ENCODE measurements at regions not wholly inside any gene's neighbourhood (a gene's known extent, or its start where the extent isn't known, plus 50 kb on each side); places are given as distances from the start of the nearest gene placed in this dataset.

DNA sequence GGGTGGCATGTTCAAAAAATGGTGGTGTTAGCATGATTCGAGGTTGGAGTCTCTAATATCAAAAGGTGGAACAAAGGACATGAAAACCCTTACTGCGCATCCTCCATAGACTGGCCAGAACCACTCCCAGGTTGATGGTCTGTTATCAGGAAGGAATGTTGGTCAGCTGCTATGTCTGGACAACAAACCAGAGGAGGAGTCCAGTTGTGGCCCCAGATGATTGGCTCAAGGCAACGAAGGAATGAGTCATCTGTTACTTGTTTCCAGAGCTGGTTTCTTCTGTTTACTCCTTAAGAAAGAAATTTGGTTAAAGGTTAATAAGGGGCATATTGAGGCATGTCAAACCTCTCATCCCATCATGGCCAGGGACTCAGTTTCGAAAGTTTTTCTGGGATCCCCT is 56.8 kb upstream of the GRIA4 start:
- in situ Hi-C loops (cut with HindIII; ENCODE audit: low pct_unique_long_range_greater_than_20kb, low sequenced_read_pairs), result no loop called here
- TF ChIP-seq JUND (IDR thresholded peaks at IDR 0.05; ENCODE audit: low read depth), result no peak
- DNase-seq (ENCODE audit: low read depth in 1 of 2, low spot score in 1 of 2), result peak in 1 of 2 experiments; percentile 44

DNA sequence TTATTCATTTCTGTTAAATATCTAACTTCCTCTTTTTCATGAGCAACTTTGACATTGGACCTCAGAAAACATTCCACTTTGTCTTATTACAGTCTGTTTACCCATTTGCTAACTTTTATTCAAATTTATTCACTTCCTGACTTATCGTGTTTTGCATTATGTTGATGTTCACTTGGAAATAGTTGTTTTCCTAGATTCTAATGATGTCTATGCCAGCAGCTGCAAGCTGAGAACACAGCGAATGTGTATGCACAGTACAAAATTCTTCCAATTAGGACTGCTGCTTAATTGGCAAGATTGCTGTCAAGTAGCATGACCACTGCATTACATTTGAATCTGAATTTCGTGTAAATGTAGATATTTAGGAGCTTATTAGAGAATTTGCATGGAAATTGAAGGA is 61.5 kb upstream of the GRIA4 start:
- TF ChIP-seq JUND (IDR thresholded peaks at IDR 0.05; ENCODE audit: low read depth), result no peak
- in situ Hi-C loops (cut with HindIII; ENCODE audit: low pct_unique_long_range_greater_than_20kb, low sequenced_read_pairs), result no loop called here
- DNase-seq (ENCODE audit: low read depth in 1 of 2, low spot score in 1 of 2), result no peak

DNA sequence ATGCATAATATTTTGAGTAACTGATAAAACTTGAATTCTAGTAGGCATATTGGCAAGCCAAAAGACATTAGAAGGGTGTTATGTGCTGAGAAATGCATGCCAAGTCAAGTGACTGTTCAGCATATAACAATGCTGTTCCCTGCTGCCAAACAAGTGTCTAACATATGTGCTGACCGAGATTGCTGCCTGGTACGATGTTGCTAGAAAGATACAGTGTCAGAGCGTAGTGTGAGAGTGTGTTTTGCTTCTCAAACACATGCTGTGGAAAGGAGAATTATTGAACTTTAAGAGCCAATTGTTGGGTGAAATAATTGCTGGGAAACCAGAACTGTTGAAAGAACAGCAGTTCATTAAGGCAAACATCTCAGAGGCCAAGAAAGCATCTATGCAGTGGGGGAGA is 71.3 kb upstream of the GRIA4 start:
- DNase-seq (ENCODE audit: low read depth in 1 of 2, low spot score in 1 of 2), result no peak
- in situ Hi-C loops (cut with HindIII; ENCODE audit: low pct_unique_long_range_greater_than_20kb, low sequenced_read_pairs), result no loop called here
- TF ChIP-seq JUND (IDR thresholded peaks at IDR 0.05; ENCODE audit: low read depth), result no peak

DNA sequence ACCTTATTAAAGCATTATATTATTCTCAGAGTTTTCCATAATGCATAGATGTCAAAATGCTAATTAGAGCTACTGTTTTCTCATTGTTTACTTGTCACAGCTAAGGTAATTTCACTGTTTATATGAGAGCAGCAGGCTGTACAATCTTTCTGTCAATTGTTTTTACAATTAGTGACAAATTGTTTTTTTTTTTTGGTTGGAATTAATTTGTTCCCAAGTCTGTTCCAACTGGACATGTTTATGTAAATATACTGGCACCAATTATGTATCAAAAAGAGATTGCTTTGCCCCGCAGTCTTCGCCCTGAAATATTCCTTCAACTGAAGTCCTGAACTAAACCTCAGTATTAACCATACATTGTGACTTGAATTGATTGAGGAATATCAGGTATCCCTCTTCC is 72.3 kb upstream of the GRIA4 start:
- DNase-seq (ENCODE audit: low read depth in 1 of 2, low spot score in 1 of 2), result no peak
- TF ChIP-seq JUND (IDR thresholded peaks at IDR 0.05; ENCODE audit: low read depth), result no peak
- in situ Hi-C loops (cut with HindIII; ENCODE audit: low pct_unique_long_range_greater_than_20kb, low sequenced_read_pairs), result no loop called here

DNA sequence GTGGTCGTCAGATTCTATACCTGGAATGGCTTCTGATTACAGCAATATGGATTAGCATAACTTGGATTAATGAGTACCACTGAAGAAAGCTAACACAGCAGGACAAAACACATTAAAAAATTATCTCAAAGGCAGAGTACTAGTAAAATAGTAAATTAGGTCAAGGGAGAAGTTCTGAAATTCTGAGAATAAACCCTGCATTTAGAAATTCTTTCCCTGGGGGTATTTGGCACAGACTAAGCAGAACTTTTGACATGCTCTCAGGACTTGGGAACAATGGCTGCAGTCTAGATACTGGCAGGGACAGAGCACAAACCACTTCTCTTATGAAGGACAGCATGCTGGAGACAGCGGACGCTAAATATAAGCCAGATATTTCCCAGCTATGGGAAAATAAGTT is 85.6 kb upstream of the GRIA4 start:
- DNase-seq (ENCODE audit: low read depth in 1 of 2, low spot score in 1 of 2), result peak in 1 of 2 experiments; percentile 33
- in situ Hi-C loops (cut with HindIII; ENCODE audit: low pct_unique_long_range_greater_than_20kb, low sequenced_read_pairs), result no loop called here
- TF ChIP-seq JUND (IDR thresholded peaks at IDR 0.05; ENCODE audit: low read depth), result no peak

DNA sequence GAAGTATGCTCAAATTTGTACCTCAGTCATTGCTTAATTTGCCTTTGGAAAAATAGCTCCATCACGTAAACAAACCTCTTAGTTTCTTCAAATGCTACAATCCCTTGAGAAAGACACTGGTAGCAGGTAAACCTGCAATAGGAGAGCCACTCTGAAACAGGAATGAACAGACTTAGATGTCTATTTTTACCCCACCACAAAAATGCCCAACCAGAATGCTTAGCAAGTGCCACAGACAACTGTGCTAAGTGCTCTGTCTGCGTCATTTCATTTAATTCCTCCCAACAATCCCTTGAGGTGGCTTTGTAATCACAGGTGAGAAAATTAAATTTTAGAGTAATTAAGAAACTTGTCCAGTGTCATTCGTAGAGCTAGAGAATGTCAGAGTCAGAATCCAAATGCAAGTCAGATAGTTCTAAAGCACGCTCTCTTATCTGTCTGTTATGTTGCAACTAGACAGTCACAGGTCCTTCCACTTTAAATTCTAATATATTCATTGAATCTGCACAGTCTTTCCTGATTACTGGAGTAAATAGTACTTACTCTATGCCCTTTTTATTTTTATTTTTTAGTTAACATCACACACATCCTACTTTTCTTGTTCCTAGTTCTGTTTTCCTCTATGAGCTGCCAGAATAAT is 89.0 kb upstream of the GRIA4 start:
- TF ChIP-seq JUND (IDR thresholded peaks at IDR 0.05; ENCODE audit: low read depth), result no peak
- DNase-seq (ENCODE audit: low read depth in 1 of 2, low spot score in 1 of 2), result no peak
- in situ Hi-C loops (cut with HindIII; ENCODE audit: low pct_unique_long_range_greater_than_20kb, low sequenced_read_pairs), result no loop called here

DNA sequence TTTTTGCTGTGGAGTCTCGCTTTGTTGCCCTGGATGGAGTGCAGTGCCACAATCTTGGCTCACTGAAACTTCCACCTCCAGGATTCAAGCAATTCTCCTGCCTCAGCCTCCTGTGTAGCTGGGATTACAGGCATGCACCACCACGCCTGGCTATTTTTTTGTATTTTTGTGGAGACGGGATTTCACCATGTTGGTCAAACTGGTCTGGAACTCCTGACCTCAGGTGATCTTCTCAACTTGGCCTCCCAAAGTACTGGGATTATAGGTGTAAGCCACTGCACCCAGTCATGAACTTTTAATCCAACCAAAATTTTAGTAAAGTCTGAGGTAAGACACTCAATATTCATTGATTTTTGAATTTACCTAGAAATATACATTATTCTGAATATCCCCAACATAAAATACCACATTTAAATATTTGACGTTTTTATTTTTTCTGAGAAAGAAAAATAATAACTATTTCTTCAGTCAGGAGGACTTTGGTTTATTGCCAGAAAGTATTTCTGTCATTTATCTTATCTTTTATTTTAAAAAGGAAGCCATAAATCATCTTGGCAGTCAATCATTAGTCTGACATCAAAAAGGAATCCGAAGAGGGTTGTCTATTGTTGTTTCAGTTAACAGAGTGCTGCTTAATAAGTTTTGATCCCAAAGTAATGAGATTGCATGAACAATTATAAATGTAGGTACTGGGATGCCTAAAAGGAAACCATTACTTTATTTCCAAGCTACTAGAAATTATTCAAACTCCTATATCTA is 102.2 kb upstream of the GRIA4 start:
- in situ Hi-C loops (cut with HindIII; ENCODE audit: low pct_unique_long_range_greater_than_20kb, low sequenced_read_pairs), result no loop called here
- no peak for DNase-seq (ENCODE audit: low read depth in 1 of 2, low spot score in 1 of 2)
- TF ChIP-seq JUND (IDR thresholded peaks at IDR 0.05; ENCODE audit: low read depth), result no peak

DNA sequence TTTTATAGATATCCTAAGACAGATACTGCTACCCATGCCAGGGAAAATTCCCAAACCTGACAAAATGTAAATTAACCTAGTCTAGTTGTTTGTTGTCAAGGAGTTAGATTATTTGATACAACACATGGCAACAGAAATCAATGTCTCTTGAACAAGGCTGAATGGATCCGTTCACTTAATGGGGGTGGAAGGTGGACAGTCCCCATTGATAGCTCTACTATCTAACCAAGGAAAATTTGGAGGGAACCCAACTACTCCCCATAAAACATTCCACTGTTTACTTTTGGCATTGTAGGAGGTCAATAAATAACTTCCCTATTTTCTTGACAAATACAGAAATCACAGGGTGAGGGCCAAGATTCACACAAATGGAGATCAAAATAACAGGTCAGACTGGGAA is 117.9 kb upstream of the GRIA4 start:
- no peak for TF ChIP-seq JUND (IDR thresholded peaks at IDR 0.05; ENCODE audit: low read depth)
- in situ Hi-C loops (cut with HindIII; ENCODE audit: low pct_unique_long_range_greater_than_20kb, low sequenced_read_pairs), result no loop called here
- DNase-seq (ENCODE audit: low read depth in 1 of 2, low spot score in 1 of 2), result no peak

DNA sequence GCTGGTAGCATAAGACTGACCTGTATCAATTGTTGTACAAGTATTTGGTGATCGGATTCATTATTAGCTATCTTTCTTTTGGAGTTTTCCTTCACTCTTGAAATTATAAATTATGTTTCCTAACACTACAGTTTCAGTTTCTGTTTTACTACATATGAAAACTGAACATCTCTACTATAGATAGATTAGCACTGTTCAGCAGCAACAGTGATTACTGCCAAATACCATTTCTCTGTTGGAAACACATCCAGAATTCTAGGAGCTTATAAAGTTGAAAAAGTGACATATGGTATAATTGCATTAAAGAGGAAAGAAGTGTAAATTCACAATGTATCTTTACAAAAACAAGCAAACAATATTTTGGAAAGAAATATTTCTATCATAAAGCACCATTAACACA is 118.5 kb upstream of the GRIA4 start:
- in situ Hi-C loops (cut with HindIII; ENCODE audit: low pct_unique_long_range_greater_than_20kb, low sequenced_read_pairs), result no loop called here
- DNase-seq (ENCODE audit: low read depth in 1 of 2, low spot score in 1 of 2), result no peak
- no peak for TF ChIP-seq JUND (IDR thresholded peaks at IDR 0.05; ENCODE audit: low read depth)

DNA sequence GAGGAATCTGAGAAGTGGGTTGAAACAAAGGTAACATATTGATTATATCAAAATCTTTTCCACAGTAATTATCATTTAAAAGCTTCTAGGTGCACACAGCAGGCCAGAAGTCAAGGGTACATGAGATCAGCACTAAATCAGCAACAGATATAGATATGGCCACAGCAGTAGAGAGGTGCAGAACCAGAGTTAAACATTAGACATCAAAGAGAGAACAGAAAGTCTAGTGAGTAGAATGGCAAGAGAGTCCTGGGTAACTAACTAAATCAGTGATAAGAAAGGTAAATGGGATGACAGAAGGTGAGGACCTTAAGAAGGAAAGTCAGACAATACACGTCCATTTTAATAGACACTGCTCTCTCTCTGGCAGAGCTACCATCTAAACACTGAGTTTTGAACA is 119.5 kb upstream of the GRIA4 start:
- no peak for DNase-seq (ENCODE audit: low read depth in 1 of 2, low spot score in 1 of 2)
- no peak for TF ChIP-seq JUND (IDR thresholded peaks at IDR 0.05; ENCODE audit: low read depth)
- in situ Hi-C loops (cut with HindIII; ENCODE audit: low pct_unique_long_range_greater_than_20kb, low sequenced_read_pairs), result no loop called here

DNA sequence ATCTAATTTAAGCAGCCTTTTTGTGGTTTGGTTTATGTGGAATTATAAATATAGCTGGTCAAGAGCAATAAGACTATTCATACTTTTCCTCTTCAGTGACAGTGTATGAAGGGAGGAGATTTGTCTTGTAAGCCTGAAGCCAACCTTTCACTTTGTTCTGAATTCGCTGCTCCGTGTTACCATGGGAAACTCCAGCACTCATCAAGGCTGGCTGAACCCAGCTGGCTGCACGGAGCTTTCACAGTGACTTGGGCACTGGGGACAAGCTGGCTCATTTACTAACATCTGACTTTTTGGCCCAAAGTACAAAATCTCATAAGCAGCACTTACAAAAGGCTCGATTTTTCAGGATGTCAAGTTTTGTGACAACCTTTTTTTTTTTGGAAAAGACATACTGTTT is 120.4 kb upstream of the GRIA4 start:
- peak in 1 of 2 experiments; percentile 27 for DNase-seq (ENCODE audit: low read depth in 1 of 2, low spot score in 1 of 2)
- in situ Hi-C loops (cut with HindIII; ENCODE audit: low pct_unique_long_range_greater_than_20kb, low sequenced_read_pairs), result no loop called here

DNA sequence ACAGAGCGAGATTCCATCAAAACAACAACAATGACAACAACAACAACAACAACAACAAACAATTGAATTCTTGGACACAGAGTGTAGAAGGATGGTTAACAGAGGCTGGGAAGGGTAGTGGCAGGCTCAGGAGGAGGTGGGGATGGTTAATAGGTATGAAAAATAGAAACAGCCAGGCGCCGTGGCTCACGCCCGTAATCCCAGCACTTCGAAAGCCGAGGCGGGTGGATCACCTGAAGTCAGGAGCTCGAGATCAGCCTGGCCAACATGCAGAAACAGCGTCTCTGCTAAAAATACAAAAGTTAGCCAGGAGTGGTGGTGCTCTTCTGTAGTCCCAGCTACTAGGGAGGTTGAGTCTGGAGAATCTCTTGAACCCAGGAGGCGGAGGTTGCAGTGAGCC is 122.9 kb upstream of the GRIA4 start:
- in situ Hi-C loops (cut with HindIII; ENCODE audit: low pct_unique_long_range_greater_than_20kb, low sequenced_read_pairs), result no loop called here
- no peak for DNase-seq (ENCODE audit: low read depth in 1 of 2, low spot score in 1 of 2)
- TF ChIP-seq JUND (IDR thresholded peaks at IDR 0.05; ENCODE audit: low read depth), result no peak

More for the DNA sequence above, 120.4 kb upstream of the GRIA4 start:
- TF ChIP-seq JUND (IDR thresholded peaks at IDR 0.05; ENCODE audit: low read depth), result no peak

DNA sequence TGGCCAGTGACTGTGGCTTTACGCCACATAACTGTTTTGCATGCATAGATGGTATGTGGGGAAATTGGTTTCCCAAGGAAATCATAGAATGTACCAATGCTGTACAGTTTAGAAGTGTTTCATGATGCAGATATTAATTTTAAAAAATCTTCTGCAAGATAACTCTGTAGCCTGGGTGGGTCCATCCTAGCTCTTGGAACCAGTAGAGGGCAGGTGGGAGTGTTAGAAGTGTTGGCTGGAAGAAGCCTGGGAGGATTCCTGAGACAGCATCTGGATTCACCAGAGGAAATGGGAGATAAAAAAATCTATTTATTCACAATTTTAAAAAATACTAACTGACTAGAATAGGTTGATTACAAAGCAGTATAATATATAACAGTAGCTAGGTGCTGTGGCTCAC is 139.9 kb upstream of the GRIA4 start:
- DNase-seq (ENCODE audit: low read depth in 1 of 2, low spot score in 1 of 2), result no peak
- in situ Hi-C loops (cut with HindIII; ENCODE audit: low pct_unique_long_range_greater_than_20kb, low sequenced_read_pairs), result no loop called here
- TF ChIP-seq JUND (IDR thresholded peaks at IDR 0.05; ENCODE audit: low read depth), result no peak

DNA sequence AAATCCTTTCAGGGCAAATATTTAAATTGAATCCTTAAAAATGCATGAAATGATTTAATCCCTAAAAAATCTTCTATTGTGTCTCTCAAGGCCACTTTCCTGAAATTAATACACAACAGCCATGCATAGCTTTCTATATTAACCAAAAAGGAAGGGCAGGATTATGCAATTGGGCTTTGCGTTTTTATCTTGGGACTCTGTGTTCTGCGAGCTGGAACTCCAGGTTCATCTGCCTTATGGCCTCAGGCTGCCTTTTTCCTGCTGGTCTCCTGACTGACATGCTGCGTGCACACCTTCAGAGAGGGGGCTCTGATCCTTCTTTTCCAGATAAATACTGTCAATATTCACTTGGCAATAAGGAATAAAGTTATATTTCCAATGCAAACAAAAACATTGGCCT is 141.7 kb upstream of the GRIA4 start:
- no peak for TF ChIP-seq JUND (IDR thresholded peaks at IDR 0.05; ENCODE audit: low read depth)
- DNase-seq (ENCODE audit: low read depth in 1 of 2, low spot score in 1 of 2), result no peak
- in situ Hi-C loops (cut with HindIII; ENCODE audit: low pct_unique_long_range_greater_than_20kb, low sequenced_read_pairs), result no loop called here

Measured in T47D (cell line).